ENCODE measurements at regions not wholly inside any gene's neighbourhood (a gene's known extent, or its start where the extent isn't known, plus 50 kb on each side); places are given as distances from the start of the nearest gene placed in this dataset.
A peak's percentile ranks its signal among the peaks of the same experiment; 100 is the strongest.

DNA sequence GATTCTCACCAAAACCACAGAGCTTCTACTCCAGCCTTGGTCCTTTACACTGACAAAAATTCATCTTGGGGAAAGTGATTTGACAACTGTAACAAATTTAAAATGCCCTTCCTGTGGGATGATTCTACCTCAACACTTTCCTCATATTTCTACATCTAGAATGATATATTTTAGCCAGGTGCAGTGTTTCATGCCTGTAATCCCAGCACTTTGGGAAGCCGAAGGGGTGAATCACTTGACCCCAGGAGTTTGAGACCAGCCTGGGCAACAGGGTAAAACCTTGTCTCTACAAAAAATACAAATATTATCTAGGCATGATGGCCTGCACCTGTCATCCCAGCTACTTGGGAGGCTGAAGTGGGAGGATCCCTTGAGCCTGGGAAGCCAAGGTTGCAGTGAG is 408.6 kb downstream of the CDH7 start:
- FAIRE-seq (no peak), DNase-seq (ENCODE audit: low read depth) (no peak)
- no peaks in the 10 kb centered on the region for H3K27me3 ChIP-seq (ENCODE audit: control insufficient read depth, insufficient read depth, low read length)
- no peak for TF ChIP-seq CTCF (IDR thresholded peaks at IDR 0.05; ENCODE audit: insufficient read depth, low read length, severe bottlenecking)
- no peaks in the 10 kb centered on the region for H3K36me3 ChIP-seq (ENCODE audit: control insufficient read depth, insufficient read depth, low read length)
- no peak overlapping the region for H3K4me3 ChIP-seq (ENCODE audit: low read depth, low read length)

- TF ChIP-seq CTCF (IDR thresholded peaks at IDR 0.05; ENCODE audit: insufficient read depth, low read length, severe bottlenecking) = no peak
- Histone ChIP-seq H3K36me3 (ENCODE audit: control insufficient read depth, insufficient read depth, low read length) (no peaks in the 10 kb centered on the region), H3K4me3 (ENCODE audit: low read depth, low read length) (no peak overlapping the region), H3K27me3 (ENCODE audit: control insufficient read depth, insufficient read depth, low read length) (no peaks in the 10 kb centered on the region)
- DNase-seq (ENCODE audit: low read depth) = no peak
- FAIRE-seq = no peak
Measured at GRCh38 chr18:66156946-66157687, 406.3 kb downstream of the CDH7 start.

- no peak for DNase-seq (ENCODE audit: low read depth)
- TF ChIP-seq CTCF (IDR thresholded peaks at IDR 0.05; ENCODE audit: insufficient read depth, low read length, severe bottlenecking) = no peak
- Histone ChIP-seq H3K27me3 (ENCODE audit: control insufficient read depth, insufficient read depth, low read length) (no peaks in the 10 kb centered on the region), H3K4me3 (ENCODE audit: low read depth, low read length) (no peak overlapping the region), H3K36me3 (ENCODE audit: control insufficient read depth, insufficient read depth, low read length) (no peaks in the 10 kb centered on the region)
- no peak for FAIRE-seq
Measured at GRCh38 chr18:66150650-66151049, 399.8 kb downstream of the CDH7 start.

- DNase-seq (ENCODE audit: low read depth) (no peak), FAIRE-seq (no peak)
- H3K36me3 ChIP-seq (ENCODE audit: control insufficient read depth, insufficient read depth, low read length) = no peaks in the 10 kb centered on the region
- TF ChIP-seq CTCF (IDR thresholded peaks at IDR 0.05; ENCODE audit: insufficient read depth, low read length, severe bottlenecking) = no peak
- no peaks in the 10 kb centered on the region for H3K27me3 ChIP-seq (ENCODE audit: control insufficient read depth, insufficient read depth, low read length)
- H3K4me3 ChIP-seq (ENCODE audit: low read depth, low read length) = no peak overlapping the region
Measured at GRCh38 chr18:66143029-66143428, 392.2 kb downstream of the CDH7 start.

DNA sequence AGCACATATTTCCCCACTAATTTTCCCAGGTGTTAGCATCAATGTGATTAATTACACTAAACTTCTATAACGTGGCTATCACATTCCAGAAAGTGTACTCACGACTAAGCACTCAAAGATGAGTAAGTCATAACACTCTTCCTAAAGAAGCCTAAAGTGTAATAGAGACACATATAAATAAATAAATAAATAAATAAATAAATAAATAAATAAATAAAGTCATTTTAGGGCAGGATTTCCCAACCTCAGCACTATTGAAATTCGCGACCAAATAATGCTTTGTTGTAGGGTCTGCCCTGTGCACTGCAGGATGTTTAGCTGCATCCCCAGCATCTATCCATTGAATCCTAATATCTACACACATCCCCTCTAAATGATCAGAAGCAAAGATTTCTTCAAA is 390.9 kb downstream of the CDH7 start:
- no peak overlapping the region for H3K4me3 ChIP-seq (ENCODE audit: low read depth, low read length)
- no peaks in the 10 kb centered on the region for H3K27me3 ChIP-seq (ENCODE audit: control insufficient read depth, insufficient read depth, low read length)
- DNase-seq (ENCODE audit: low read depth) = peak; percentile 33
- no peak for TF ChIP-seq CTCF (IDR thresholded peaks at IDR 0.05; ENCODE audit: insufficient read depth, low read length, severe bottlenecking)
- H3K36me3 ChIP-seq (ENCODE audit: control insufficient read depth, insufficient read depth, low read length) = no peaks in the 10 kb centered on the region
- no peak for FAIRE-seq

GRCh38 chr18:66138642-66139041 is 387.8 kb downstream of the CDH7 start:
- DNase-seq (ENCODE audit: low read depth) = no peak
- H3K36me3 ChIP-seq (ENCODE audit: control insufficient read depth, insufficient read depth, low read length) = no peaks in the 10 kb centered on the region
- TF ChIP-seq CTCF (IDR thresholded peaks at IDR 0.05; ENCODE audit: insufficient read depth, low read length, severe bottlenecking) = no peak
- no peak overlapping the region for H3K4me3 ChIP-seq (ENCODE audit: low read depth, low read length)
- FAIRE-seq = no peak
- no peaks in the 10 kb centered on the region for H3K27me3 ChIP-seq (ENCODE audit: control insufficient read depth, insufficient read depth, low read length)

Data from bronchial epithelial cell (primary cell).